COR-L47 (cell line): ENCODE measurements at regions not wholly inside any gene's neighbourhood (a gene's known extent, or its start where the extent isn't known, plus 50 kb on each side); places are given as distances from the start of the nearest gene placed in this dataset.
"Not testable (repeated sequence)": the region's sequence is repeated elsewhere in the genome, so short reads cannot be mapped to it uniquely, and the experiment has no call there.

ENCODE experiments used
- DNase-seq: peaks from one replicate; lab custom pipeline; 2025; lab: John Stamatoyannopoulos, UW

DNA sequence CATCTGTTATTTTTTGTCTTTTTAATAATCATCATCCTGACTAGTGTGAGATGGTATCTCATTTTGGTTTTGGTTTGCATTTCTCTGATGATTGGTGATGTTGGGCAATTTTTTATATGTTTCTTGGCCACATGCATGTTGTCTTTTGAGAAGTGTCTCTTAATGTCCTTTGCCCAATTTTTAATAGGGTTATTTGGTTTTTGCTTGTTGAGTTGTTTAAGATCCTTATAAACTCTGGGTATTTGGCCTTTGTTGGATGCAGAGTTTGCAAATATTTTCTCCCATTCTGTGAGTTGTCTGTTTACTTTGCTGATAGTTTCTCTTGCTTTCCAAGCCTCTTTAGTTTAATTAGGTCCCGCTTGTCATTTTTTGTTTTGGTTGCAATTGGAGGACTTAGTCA, 152.1 kb upstream of the MED14 start:
- DNase-seq = no peak

DNA sequence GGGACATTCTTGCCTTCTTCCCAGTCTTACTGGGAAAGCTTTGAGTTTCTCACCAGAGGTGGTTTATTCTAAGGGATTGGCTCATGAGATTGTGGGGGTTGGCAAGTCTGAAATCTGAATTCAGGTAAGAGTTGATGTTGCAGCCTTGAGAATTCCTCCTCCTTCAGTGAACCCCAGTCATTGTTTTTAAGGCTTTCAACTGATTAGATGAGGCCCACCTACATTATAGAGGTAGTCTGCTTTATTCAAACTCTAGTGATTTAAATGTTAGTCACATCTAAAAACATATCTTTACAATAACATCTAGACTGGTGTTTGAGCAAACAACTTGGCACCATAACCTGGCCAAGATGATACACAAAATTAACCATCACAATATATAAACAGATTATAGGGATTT, 156.5 kb upstream of the MED14 start:
- no peak for DNase-seq

DNA sequence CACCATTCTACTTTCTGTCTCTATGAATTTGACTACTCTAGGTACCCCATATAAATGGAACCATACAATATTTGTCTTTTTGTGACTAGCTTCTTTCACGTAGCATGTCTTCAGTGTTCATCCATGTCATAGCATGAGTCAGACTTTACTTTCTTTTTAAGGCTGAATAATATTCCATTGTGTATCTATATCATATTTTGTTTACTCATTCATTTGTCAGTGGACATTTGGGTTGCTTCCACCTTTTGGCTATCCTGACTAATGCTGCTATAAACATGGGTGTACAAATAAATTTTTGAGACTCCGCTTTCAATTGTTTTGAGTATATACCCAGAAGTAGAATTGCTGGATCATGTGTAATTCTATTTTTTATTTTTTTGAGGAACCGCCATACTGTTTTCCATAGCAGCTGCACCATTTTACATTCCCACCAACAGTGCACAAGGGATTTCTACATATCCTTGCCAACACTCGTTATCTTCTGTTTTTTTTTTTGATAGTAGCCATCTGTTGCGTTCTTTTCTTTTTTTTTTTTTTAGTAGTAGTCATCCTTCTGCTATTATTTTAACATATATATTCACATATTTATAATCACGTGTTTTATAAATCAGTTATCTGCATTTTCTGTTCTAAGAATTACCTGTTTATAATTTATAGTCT, 158.0 kb upstream of the MED14 start:
- no peak for DNase-seq

DNA sequence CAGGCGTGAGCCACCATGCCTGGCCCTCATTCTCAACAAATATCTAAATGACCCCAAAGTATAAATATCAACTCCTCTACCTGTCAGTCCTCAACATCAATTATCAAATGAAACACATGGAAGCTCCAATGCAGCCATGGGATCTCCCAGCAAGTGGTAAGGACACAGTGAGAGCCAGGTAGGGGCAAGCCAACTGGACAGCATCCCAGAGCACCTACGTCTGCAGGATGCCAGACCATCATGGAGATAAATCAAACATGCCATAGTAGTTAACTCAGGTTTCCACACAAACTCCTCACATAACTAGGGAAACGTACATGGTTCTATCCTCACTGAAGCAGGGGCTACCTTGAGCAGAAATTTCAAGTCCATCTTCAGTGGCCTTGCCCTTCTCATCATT, 159.9 kb upstream of the MED14 start:
- no peak for DNase-seq

DNA sequence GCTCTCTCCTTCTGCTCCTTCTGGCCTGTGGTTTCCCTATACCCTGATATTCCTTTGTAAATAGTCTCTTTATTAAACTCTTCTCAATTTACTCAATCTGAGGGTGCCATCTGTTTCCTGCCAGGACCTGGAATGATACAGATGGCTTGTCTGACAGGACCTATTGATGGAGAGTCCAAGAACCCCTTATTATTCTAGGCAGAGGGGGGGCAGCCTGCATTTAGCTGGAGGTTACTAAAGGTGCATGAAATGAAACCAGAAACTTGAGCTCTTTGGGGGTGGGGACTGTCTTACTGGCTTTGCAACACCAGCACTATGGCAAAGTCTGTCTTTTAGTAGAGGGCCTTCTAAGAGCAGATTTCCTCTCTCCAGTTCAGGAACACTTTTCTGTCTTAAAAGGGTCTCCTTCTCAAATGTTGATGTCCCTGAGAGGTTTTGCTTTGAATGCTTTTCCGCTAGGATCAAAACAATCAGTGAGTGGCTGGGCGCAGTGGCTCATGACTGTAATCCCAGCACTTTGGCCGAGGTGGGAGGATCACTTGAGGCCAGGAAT, 162.5 kb upstream of the MED14 start:
- DNase-seq = no peak

DNA sequence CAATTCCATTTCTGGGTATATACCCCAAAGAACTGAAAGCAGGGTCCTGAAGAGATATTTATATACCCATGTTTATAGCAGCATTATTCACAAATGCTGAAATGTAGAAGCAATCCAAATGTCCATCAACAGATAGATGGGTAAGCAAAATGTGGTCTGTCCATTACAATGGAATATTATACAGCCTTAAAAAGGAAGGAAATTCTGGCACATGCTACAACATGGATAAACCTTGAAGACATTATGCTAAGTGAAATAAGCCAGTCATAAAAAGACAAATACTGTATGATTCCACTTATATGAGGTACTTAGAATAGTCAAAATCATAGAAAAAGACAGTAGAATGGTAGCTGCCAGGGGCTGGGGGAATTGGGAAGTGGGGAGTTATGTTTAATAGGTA, 169.4 kb upstream of the MED14 start:
- DNase-seq = not testable (repeated sequence)

DNA sequence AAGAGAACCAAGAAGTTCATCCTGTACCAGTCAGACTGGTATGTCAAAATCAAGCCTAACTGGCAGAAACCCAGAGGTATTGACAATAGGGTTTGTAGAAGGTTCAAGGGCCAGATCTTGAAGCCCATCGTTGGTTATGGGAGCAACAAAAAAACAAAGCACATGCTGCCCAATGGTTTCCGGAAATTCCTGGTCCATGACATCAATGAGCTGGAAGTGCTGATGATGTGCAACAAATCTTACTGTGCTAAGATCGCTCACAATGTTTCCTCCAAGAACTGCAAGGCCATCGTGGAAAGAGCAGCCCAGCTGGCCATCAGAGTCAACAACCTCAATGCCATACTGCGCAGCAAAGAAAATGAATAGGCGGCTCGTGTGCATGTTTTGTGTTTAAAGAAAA, 172.7 kb upstream of the MED14 start:
- no peak for DNase-seq

DNA sequence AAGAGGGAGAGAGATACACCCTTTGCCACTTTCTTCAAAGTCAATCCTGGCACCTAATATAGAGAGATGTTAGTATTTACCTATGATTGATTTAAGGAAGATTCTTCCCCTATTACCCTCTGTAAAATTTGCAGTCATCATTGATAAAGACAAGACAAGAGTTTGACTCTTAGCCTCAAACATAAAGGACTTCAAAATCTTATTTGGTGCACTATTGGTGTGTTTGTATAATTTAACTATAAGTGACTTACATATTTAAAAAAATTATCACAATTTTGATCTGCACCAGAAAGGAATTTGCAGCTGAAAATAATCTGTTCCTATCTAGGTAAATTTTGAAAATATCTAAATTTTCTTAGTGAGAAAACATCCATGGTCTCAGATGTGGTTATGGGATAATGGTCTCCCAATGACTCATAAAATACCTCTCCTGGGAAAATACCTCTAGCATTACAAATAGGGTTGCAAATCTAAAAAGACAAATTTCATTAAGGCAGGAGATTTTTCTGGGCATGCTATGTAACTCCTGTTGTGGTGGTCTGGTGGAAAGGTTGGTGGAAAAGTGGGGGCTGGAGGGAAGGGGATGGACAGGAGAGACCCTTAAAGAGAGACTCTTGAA, 173.6 kb upstream of the MED14 start:
- no peak for DNase-seq

DNA sequence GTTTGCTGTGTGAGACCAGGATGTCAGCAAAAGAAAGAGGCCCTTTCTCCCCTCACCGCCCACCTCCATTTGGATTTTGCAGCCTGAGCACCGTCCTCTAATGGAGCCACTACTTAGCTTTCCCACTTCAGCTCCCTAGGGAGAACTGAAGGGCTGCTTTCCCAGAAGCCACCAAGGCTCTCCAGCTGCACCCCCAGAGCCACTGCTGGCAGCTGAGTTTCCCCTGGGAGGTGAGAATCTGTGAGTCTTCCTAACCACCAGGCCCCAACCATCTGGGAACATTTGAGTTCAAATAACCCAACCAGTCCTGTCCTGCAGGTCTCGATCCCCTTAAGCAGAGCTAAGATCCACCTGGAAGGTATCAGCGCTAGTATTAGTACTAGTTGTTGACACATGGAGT, 173.1 kb upstream of the USP9X start:
- no peak for DNase-seq

DNA sequence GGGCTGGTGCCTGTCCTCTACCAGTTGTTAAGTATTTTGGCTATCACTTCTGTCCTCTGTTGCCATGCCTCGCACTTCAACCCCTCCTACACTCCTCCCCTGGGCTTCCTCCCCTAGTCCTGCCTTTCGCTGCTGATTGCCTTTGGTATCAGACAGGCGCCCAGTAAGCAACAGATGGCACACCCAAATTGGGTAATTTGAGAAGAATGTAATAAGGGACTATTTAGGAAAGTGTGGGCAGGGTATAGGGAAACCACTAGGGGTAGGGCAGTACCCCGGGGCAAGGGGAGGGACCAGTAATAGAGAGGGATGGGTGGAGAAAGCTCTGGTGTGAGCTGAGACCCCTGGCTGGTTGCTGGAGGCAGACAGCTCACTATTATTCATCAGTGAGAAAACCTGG, 172.7 kb upstream of the USP9X start:
- DNase-seq = no peak

DNA sequence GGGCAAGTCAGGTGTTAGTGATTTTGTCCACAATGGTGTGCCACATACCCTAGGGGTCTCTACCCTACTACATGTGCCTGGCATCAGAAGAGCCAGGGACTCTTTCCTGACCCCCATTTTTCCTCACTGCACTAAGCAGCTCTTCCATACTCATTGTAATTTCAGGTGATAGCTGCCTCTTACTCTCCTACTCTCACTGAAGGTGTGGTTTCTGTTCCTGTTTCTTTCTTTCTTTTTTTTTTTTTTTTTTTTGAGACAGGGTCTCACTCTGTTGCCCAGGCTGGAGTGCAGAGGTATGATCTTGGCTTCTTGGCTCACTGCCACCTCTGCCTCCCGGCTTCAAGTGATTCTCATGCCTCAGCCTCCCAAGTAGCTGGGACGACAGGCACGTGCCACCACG, 164.9 kb upstream of the USP9X start:
- DNase-seq = no peak

DNA sequence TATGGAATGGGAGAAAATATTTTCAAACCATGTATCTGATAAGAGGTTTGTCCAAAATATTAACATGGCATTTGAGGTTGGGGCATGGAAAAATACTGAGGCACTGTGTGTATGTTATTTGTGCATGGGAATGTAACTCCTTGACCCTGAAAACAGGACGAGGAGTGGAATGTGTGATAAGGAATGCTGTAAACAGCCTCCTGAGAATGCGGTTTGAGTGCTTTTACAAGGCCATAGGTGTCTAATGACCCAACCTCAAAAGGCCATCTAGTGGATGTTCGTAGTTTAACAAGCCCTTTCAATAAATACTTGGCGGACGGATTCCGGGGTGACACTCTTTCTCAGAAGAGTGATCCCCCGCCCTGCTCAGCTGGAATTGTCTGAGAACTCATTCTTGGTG, 162.9 kb upstream of the USP9X start:
- no peak for DNase-seq

DNA sequence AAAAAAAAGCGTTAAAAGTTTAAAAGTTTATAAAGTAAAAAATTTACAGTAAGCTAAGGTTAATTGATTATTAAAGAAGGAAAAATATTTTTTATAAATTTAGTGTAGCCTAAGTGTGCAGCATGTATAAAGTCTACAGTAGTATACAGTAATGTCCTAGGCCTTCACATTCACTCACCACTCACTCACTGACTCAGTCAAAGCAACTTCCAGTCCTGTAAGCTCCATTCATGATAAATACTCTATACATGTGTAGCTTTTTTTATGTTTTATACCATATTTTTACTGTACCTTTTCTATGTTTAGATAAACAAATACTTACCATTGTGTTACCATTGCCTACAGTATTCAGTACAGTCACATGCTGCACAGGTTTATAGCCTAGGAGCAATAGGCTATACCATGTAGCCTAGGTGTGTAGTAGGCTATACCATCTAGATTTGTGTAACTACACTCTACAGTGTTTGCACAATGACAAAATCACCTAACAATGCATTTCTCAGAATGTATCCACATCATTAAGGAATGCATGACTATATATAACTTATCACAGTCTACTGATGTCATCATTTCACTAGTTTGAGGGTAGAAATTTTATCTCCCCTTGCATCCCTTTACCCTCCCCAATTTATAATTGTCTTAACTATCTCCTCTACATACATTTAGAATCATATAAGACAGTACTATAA, 158.4 kb upstream of the USP9X start:
- DNase-seq = not testable (repeated sequence)

DNA sequence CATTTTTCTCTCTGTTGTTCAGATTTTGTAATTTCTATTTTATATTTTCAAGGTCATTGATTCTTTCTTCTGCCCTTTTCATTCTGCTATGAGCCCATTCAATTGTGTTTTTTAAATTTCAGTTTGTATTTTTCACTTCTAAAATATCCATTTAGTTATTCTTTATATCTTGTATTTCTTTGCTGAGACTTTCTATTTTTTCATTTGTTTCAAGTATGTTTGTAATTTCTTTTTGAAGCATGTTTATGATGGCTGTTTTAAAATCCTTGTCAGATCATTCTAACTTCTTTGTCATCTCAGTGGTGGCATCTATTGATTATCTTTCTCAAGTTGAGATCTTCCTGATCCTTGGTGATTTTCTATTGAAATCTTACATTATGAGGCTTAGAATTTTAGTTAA, 157.2 kb upstream of the USP9X start:
- no peak for DNase-seq

DNA sequence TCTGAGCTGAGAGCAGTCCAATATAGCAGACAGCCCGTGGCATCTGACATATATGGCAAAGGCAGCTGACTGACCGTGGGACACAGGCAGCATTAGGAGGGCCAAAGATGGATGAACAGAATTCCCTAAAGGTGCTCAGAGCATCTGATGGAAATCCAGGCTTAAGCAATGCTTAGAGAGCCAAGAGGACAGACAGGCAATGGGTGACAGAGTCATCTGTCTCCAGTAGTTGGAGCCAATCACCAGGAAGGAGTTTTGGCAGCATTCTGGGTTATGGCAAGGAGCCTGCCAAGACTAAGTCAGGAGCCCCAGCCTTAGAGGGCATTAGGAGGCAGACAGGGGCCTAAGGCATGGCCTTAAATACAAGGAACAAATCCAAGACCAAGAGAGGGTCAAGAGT, 153.3 kb upstream of the USP9X start:
- DNase-seq = no peak

DNA sequence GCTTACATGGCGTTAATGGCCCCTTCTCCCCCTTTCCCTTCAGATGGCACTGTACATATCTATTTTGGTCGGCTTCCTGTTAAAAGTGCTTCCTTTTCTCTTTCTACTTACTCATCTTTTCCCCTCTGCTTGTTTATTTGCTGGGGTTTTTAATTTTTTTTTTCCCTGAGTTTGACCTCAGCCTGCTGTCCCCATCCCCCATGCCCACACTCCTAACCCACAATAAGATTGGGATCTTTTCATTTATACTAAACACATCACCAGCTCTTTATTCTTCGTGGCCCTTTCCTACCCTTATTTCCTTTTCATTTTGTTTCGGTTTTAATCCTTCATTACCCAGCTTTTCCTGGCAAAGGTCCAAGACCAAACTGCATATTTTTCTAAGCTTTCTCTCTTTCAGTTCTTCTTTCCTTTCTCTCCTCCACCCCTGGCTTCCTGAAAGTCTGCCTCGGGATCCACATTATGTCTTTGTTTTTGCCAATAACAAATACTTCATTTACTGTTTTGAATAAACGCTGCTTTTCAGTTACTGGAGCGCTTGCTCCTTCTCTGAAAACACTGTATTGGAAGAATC, 152.0 kb upstream of the USP9X start:
- no peak for DNase-seq

DNA sequence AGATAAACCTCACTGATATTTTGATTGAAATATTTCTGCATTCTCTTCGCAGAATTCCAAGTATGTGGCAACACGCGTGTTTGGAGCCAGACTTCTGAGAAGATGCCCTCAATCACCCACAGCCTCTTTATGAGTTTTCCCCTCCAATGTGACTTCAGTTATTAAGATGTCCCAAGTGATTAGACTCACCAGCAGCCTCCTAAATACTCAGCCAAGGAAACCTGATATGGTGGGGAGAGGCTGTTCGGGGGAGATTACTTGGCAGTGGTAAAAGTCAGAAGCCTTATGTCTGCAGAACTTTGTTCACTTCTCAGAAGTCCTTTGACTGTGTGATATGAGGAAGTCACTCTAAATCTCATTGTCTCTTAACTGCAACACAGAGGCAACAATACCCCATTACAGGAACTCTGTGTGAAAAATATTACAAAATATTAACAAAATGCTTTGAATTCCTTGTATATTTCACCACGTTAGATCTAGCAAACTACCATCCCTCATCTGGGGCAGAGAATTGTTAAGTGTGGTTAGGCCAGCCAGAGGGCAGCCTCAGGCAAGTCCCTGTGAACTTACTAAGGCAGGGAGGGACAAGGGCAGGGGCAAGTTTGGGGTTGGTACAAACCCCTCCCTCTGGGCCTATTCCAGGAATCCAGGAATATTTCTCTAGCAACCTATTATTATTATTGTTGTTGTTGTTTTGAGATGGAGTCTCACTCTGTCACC, 151.4 kb upstream of the USP9X start:
- no peak for DNase-seq

DNA sequence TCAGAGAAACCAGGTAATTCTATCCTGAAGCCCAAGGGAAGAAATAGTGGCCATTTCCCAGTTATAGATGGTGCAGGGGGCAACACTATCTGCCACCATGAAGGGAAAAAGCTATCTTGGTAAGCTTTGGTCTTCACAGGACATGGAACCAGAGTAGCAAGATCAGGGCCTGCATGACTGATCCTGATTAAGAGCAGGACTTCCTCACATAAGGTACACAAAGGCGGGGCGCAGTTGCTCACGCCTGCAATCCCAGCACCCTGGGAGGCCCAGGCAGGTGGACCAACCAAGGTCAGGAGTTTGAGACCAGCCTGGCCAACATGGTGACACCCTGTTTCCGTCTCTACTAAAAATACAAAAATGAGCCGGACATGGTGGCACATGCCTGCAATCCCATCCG, 148.4 kb upstream of the USP9X start:
- no peak for DNase-seq

DNA sequence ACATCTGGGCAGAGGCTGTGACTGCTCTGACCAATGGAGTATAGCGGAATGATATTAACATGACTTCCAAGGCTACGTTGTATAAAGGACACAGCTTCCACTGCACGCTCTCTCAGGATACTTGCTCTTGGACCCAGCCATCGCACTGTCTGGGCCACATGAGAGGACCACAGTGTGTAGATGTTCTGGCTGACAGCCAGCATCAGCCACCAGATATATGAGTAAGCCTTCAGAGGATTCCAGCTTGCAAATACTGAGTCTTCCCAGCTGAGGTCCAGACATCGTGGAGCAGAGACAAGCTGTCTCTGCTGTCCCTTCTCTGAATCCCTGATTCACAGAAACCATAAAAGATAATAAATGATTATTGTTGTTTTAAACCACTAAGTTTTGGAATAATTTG, 146.8 kb upstream of the USP9X start:
- no peak for DNase-seq

DNA sequence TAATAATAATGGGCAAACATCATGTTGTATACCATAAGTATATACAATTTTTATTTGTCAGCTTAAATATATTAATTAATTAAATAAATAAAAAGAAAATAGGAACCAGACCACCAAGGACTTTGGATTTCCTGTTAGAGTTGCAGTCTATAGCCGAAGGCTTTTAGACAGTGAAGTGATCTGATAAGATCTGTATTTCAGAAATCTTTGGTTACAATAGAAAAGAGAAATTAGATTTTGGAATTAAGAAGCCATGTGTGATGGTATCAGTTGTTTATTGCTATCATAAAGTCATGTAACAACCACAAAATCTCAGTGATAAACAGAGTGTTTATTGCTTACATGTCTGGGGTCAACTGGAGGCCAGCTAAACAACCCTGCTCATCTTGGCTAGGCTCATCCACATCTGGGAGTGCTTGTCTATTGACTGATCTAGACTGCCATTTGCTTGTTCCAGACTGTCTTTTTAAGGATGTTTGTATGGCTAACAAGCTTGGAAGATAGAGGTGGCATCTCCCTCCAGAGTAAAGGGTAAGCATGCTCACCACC, 142.1 kb upstream of the USP9X start:
- DNase-seq = no peak

DNA sequence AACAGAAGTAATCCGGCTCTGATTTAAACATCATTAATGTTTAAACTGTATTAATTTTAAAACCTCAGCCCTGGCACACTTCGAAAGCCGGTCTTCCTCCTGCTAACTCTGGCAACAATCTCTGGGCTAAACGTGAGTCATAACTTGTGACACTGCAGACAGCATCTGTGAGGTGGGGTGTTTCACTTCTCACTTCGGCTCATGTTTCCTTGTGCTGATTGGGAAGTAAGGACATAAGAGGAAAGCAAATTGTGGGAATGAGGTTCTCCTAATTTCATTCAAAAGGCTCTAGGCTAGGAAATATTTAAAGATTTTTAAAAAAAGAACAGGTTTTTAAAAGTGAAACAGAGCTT, 139.9 kb upstream of the USP9X start:
- DNase-seq = no peak

DNA sequence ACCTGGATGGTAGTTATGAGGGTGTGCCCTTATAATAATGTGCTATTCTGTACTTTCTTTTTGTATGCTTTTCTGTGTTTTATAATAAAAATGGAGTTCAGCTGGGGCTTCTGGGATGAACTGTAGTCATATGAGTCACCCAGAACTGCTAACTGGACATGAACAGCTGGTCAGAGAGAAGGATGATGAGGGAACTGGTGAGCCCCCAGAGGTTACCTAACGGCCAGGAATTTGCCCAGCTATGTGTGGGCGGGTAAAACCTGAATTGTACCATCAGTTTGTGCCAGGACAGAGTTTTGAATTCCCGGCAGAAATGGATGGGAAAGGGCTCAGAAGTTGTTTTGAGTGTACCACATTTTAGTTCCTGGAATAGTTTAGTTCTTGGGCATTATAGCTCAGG, 138.0 kb upstream of the USP9X start:
- DNase-seq = no peak
